Body of pancreas (tissue), 4 donors: ENCODE measurements at regions not wholly inside any gene's neighbourhood (a gene's known extent, or its start where the extent isn't known, plus 50 kb on each side); places are given as distances from the start of the nearest gene placed in this dataset.

Source experiments
- ATAC-seq: fragments of 150-250 bp; one replicate; pipeline ENCODE4 v1.9.1; 2016
- DNase-seq, 4 donors: peaks; one replicate each; pipeline ENCODE4 v3.0.0-alpha.2; 2019
- H3K27ac ChIP-seq, 4 donors: fragments of 200-600 bp; sonication (generic); 1 replicate in 3 of 4; 2 replicates in 1 of 4; pipeline versions ENCODE4 v1.5.1 to v1.6.1; 2016 to 2019; ENCODE audit warnings: mild to moderate bottlenecking in 1 of 4, mixed read lengths in 1 of 4, moderate library complexity in 1 of 4
- H3K27me3 ChIP-seq, 2 donors: fragments of 200-600 bp; sonication (generic); one replicate each; pipeline ENCODE4 v1.6.0; 2016; ENCODE audit warnings: mild to moderate bottlenecking in 1 of 2
- H3K36me3 ChIP-seq, 2 donors: fragments of 200-600 bp; sonication (generic); replicated peaks in 1 of 2; 2 replicates each; pipeline ENCODE4 v1.5.1; 2016; ENCODE audit warnings: low read depth in 2 of 2; ENCODE audit not compliant: insufficient read depth in 1 of 2
- H3K4me1 ChIP-seq: fragments of 200-600 bp; sonication (generic); one replicate; pipeline ENCODE4 v1.6.0; 2016
- H3K4me3 ChIP-seq, 2 donors: fragments of 200-600 bp; sonication (generic); 1 replicate in 1 of 2; 2 replicates in 1 of 2; pipeline ENCODE4 v1.5.1; 2016 to 2019
- H3K9me3 ChIP-seq, 3 donors: fragments of 200-600 bp; sonication (generic); 1 replicate in 2 of 3; 2 replicates in 1 of 3; pipeline ENCODE4 v1.5.1; 2016
- POLR2A ChIP-seq, 3 donors: fragments of 450-650 bp; IDR thresholded peaks; one replicate each; pipeline ENCODE4 v1.6.1; 2016; ENCODE audit warnings: antibody characterized with exemption in 3 of 3, mild to moderate bottlenecking in 2 of 3
- WGBS, 2 donors: methylation state at CpG; one replicate each; pipeline ENCODE4 v1.1.5; 2017; 5-methylcytosine and 5-hydroxymethylcytosine counted together
- intact Hi-C: fragments of 100-400 bp; cut with DNase I; formaldehyde crosslinking; loops from one replicate; pipeline ENCODE4 v1.15.1; 2023
- TF ChIP-seq, protein P1 (sequence below), 7 experiments: fragments of 450-650 bp in 4 of 7; fragments of 200-600 bp in 3 of 7; sonication (generic) in 3 of 7; IDR thresholded peaks; one replicate each; pipeline ENCODE4 v1.5.1; 2016 to 2019; ENCODE audit warnings: antibody characterized with exemption in 7 of 7

DNA sequence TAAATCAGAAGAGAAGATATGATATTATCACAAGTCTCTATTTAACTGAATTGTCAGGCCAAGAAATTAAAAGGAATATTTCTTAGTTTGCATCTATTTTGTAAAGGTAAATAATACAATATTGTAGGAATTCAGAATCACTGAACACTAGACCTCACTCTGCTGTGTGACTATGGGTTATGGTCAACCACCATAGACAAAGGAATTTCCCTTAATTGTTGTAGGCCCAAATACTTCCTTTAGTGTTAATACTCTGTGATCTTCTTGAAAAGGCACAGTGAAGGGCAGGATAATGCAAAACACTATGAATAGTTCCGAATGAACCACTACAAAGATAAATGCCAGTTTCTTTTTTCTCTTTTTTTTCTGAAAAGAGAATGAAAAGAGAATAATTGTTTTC is 162.3 kb downstream of the TUSC7 start:
- H3K9me3 ChIP-seq = no peaks in the 10 kb centered on the region
- no peaks in the 10 kb centered on the region for H3K4me1 ChIP-seq
- no peak overlapping the region for H3K4me3 ChIP-seq
- no peaks in the 10 kb centered on the region for H3K36me3 ChIP-seq
- H3K27ac ChIP-seq = no peak overlapping the region
- WGBS, 2 donors = 66 to 68% methylated on average over 1 of the region's 1 CpG
- ATAC-seq (no peak), DNase-seq (no peak)
- H3K27me3 ChIP-seq = no peaks in the 10 kb centered on the region
- TF ChIP-seq POLR2A (IDR thresholded peaks at IDR 0.05) = no peak
- TF ChIP-seq, protein P1, sequence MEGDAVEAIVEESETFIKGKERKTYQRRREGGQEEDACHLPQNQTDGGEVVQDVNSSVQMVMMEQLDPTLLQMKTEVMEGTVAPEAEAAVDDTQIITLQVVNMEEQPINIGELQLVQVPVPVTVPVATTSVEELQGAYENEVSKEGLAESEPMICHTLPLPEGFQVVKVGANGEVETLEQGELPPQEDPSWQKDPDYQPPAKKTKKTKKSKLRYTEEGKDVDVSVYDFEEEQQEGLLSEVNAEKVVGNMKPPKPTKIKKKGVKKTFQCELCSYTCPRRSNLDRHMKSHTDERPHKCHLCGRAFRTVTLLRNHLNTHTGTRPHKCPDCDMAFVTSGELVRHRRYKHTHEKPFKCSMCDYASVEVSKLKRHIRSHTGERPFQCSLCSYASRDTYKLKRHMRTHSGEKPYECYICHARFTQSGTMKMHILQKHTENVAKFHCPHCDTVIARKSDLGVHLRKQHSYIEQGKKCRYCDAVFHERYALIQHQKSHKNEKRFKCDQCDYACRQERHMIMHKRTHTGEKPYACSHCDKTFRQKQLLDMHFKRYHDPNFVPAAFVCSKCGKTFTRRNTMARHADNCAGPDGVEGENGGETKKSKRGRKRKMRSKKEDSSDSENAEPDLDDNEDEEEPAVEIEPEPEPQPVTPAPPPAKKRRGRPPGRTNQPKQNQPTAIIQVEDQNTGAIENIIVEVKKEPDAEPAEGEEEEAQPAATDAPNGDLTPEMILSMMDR (IDR thresholded peaks at IDR 0.05) = no peak
- intact Hi-C loops = no loop called here

DNA sequence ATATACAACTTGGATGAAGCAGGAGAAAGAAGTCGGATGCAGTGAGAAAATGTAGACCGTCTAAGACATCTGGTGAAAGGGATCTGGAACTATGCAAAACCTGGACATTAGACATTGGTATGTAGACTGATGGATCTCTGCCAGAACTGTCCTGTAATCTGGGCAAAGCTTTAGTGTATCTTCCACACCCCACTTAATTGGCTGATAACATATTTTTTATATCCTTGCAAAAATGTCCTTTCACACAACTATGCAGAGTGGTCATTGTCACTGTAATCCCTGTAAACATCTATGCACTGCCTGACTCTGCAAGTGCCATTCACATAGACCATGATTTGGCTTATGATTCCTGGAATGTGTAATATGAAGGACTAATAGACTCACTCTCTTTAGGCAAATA is 163.1 kb downstream of the TUSC7 start:
- no peak for ATAC-seq
- Histone ChIP-seq H3K27ac (no peak overlapping the region), H3K27me3 (no peaks in the 10 kb centered on the region), H3K9me3 (no peaks in the 10 kb centered on the region), H3K4me1 (no peaks in the 10 kb centered on the region), H3K4me3 (no peak overlapping the region), H3K36me3 (no peaks in the 10 kb centered on the region)
- intact Hi-C loops = no loop called here
- DNase-seq = no peak
- TF ChIP-seq, protein P1 (IDR thresholded peaks at IDR 0.05) = no peak
- no peak for TF ChIP-seq POLR2A (IDR thresholded peaks at IDR 0.05)
- 80 to 83% methylated on average over 2 of the region's 2 CpGs for WGBS, 2 donors

DNA sequence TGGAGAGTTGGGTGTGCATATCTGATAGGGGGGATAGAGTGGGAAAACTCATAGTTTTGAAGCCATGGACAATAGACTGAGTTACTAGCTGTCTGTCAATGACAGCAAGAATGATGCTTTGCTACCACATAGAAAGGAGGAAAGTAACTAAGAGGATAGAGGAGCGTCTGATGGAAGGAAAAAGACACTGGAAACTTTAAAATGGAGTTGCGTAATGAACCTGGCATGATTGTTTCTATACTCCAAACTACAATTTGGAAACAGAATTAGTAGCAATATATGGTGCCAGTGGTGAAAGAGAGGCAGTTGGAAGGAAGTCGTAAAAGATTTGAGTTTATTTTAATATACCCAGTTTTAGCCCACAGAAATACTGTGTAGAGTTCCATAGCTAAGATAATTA is 163.6 kb downstream of the TUSC7 start:
- H3K27me3 ChIP-seq = no peaks in the 10 kb centered on the region
- intact Hi-C loops = no loop called here
- DNase-seq (no peak), ATAC-seq (no peak)
- H3K36me3 ChIP-seq = no peaks in the 10 kb centered on the region
- 82 to 86% methylated on average over 3 of the region's 3 CpGs for WGBS, 2 donors
- no peaks in the 10 kb centered on the region for H3K9me3 ChIP-seq
- H3K27ac ChIP-seq = no peak overlapping the region
- H3K4me3 ChIP-seq = no peak overlapping the region
- H3K4me1 ChIP-seq = no peaks in the 10 kb centered on the region
- no peak for TF ChIP-seq POLR2A (IDR thresholded peaks at IDR 0.05)
- TF ChIP-seq, protein P1 (IDR thresholded peaks at IDR 0.05) = no peak

DNA sequence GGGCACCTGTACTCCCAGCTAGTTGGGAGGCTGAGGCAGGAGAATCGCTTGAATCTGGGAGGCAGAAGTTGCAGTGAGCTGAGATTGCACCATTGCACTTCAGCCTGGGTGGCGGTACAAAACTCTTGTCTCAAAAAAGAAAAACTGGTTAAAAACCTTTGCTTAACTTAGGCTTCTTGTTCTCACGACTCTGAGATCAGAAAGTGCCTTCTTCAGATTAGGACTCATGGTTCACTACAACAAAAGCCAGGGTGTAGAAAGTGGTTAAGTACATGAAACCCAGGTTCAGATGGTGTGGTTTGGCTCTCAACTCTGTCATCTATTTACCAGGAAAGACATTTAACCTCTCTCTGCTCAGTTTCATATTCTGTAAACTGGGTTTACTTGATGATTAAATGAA is 168.4 kb downstream of the TUSC7 start:
- Histone ChIP-seq H3K27ac (no peak overlapping the region), H3K4me3 (no peak overlapping the region), H3K4me1 (no peaks in the 10 kb centered on the region), H3K27me3 (no peaks in the 10 kb centered on the region), H3K36me3 (no peaks in the 10 kb centered on the region), H3K9me3 (no peaks in the 10 kb centered on the region)
- WGBS, 2 donors = 75 to 79% methylated on average over 3 of the region's 3 CpGs
- DNase-seq = no peak
- intact Hi-C loops = no loop called here
- no peak for TF ChIP-seq POLR2A (IDR thresholded peaks at IDR 0.05)
- TF ChIP-seq, protein P1 (IDR thresholded peaks at IDR 0.05) = no peak
- no peak for ATAC-seq

DNA sequence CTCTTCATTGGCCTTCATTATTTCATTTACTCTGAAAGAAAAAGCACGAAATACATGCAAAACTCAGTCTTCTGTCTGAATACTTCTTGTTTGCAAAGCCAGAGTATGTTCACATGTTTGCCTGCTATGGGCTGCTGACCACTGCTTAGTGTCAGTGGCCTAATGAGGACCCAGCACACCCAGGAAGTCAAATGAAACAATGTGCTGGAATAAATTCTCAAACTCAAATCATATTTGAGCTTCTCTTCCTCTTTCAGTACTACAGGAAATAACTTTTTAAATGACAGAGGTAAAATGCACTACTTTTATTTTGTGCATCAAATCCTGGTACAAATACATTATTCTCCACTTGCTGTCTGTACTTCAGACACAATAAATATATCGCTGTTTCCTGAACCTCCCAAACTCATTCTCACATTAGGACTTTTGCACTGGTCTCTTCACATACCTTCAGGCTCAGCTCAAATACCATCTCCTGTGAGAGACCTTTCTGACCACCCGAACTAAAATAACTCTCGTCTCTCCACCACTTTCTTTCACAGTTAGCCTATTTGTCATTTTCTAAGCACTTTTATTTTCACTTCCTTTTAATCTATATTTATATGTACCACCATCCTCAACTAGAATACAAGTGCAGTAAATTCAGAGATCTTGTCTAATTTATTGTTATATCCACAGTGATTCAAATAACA is 176.8 kb downstream of the TUSC7 start:
- ATAC-seq = no peak
- intact Hi-C loops = no loop called here
- no peaks in the 10 kb centered on the region for H3K9me3 ChIP-seq
- 50 to 52% methylated on average over 4 of the region's 4 CpGs for WGBS, 2 donors
- no peak overlapping the region for H3K4me3 ChIP-seq
- H3K27ac ChIP-seq = no peak overlapping the region
- H3K36me3 ChIP-seq = no peaks in the 10 kb centered on the region
- no peaks in the 10 kb centered on the region for H3K4me1 ChIP-seq
- DNase-seq = no peak
- no peaks in the 10 kb centered on the region for H3K27me3 ChIP-seq
- TF ChIP-seq, protein P1 (IDR thresholded peaks at IDR 0.05) = no peak
- no peak for TF ChIP-seq POLR2A (IDR thresholded peaks at IDR 0.05)
